ENCODE measurements at regions not wholly inside any gene's neighbourhood (a gene's known extent, or its start where the extent isn't known, plus 50 kb on each side); places are given as distances from the start of the nearest gene placed in this dataset.

DNA sequence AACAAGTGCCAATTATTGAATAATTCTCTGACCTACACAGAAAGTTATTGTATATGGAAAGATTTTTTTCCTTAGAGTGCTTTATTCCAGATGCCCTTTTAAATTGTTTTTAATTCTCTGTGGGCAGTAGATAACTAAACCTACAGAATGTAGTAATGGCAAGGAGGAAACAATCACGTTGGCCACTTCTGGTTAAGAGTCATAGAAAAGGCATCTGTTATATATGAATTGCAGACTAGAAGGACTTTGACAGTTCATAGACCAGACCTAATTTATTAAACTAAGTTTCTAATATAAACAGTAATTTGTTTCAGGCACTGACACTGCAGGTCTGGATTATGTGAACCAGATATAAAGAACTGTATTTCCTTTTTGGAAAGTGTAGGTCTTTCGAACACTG is 607.5 kb downstream of the PLCL1 start:
- no peaks in the 10 kb centered on the region for H3K79me2 ChIP-seq
- TF ChIP-seq, protein P1, sequence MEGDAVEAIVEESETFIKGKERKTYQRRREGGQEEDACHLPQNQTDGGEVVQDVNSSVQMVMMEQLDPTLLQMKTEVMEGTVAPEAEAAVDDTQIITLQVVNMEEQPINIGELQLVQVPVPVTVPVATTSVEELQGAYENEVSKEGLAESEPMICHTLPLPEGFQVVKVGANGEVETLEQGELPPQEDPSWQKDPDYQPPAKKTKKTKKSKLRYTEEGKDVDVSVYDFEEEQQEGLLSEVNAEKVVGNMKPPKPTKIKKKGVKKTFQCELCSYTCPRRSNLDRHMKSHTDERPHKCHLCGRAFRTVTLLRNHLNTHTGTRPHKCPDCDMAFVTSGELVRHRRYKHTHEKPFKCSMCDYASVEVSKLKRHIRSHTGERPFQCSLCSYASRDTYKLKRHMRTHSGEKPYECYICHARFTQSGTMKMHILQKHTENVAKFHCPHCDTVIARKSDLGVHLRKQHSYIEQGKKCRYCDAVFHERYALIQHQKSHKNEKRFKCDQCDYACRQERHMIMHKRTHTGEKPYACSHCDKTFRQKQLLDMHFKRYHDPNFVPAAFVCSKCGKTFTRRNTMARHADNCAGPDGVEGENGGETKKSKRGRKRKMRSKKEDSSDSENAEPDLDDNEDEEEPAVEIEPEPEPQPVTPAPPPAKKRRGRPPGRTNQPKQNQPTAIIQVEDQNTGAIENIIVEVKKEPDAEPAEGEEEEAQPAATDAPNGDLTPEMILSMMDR (IDR thresholded peaks at IDR 0.05; ENCODE audit: poor library complexity), result no peak
- TF ChIP-seq EZH2 (IDR thresholded peaks at IDR 0.05; ENCODE audit: borderline replicate concordance) (no peak), EZH2phosphoT487 (IDR thresholded peaks at IDR 0.05; ENCODE audit: low read depth, severe bottlenecking, unreplicated experiment) (no peak)
- DNase-seq (ENCODE audit: low spot score), result no peak
- H3K4me2 ChIP-seq, result no peak overlapping the region
- WGBS (ENCODE audit: low lambda C conversion rate, missing lambda C conversion rate), result 75% methylated on average over 2 of the region's 2 CpGs
- no peaks in the 10 kb centered on the region for H3K27me3 ChIP-seq
- no peak overlapping the region for H3K4me3 ChIP-seq
- no peaks in the 10 kb centered on the region for H4K20me1 ChIP-seq (ENCODE audit: insufficient read depth, poor library complexity, severe bottlenecking)
- no peaks in the 10 kb centered on the region for H3K36me3 ChIP-seq (replicated peaks; ENCODE audit: insufficient read depth, low read depth)
- no peak overlapping the region for H3K27ac ChIP-seq
- no peaks in the 10 kb centered on the region for H3K9me2 ChIP-seq (replicated peaks; ENCODE audit: insufficient read depth)
- H2AFZ ChIP-seq, result no peak overlapping the region
- H3K9me3 ChIP-seq (ENCODE audit: low read depth), result no peaks in the 10 kb centered on the region
- no peaks in the 10 kb centered on the region for H3K4me1 ChIP-seq (ENCODE audit: insufficient read depth)

DNA sequence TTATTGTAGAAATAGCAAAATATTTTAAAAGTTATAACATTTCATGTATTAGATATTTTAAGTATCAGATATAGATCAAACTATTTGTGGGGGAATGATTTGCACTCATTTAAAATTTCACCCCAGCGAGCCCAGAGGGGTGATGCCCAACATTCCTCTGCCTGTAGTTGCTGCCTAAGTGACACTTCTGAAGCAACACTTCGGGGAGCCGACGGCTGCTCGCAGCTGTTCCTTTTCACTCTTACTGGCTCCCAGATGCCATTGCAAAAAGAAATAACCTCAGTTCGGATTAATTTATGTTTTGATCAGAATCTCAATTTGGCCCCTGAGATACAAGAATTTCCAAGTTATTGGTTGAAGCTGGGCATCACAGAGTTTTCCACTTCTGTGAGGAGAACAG is 603.8 kb downstream of the PLCL1 start:
- no peaks in the 10 kb centered on the region for H4K20me1 ChIP-seq (ENCODE audit: insufficient read depth, poor library complexity, severe bottlenecking)
- no peaks in the 10 kb centered on the region for H3K9me2 ChIP-seq (replicated peaks; ENCODE audit: insufficient read depth)
- 73% methylated on average over 6 of the region's 6 CpGs for WGBS (ENCODE audit: low lambda C conversion rate, missing lambda C conversion rate)
- H3K27ac ChIP-seq, result no peak overlapping the region
- H3K9me3 ChIP-seq (ENCODE audit: low read depth), result no peaks in the 10 kb centered on the region
- no peak overlapping the region for H3K4me2 ChIP-seq
- H3K36me3 ChIP-seq (replicated peaks; ENCODE audit: insufficient read depth, low read depth), result no peaks in the 10 kb centered on the region
- H2AFZ ChIP-seq, result no peak overlapping the region
- no peaks in the 10 kb centered on the region for H3K4me1 ChIP-seq (ENCODE audit: insufficient read depth)
- H3K27me3 ChIP-seq, result peaks cover 1% of the 10 kb centered on the region
- TF ChIP-seq, protein P1 (IDR thresholded peaks at IDR 0.05; ENCODE audit: poor library complexity), result no peak
- H3K79me2 ChIP-seq, result no peaks in the 10 kb centered on the region
- no peak for DNase-seq (ENCODE audit: low spot score)
- H3K4me3 ChIP-seq, result no peak overlapping the region

DNA sequence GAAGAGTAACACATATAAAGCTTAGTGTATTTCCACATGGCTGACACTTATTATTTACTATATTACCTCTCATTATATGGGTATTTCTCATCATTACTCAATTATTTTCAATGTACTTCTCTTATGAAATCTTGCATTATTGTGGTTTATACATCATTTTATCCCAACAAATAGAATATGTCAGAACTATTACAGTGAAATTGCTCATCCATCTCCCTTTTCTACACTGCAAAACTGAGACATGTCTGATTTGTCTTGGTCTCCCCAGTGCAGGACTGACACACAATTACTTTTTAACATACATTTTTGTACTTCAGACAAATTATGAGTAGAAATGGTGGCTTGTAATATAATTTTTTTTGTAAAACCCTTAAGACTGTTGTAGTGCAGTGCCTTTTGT is 600.9 kb downstream of the PLCL1 start:
- Histone ChIP-seq H3K36me3 (replicated peaks; ENCODE audit: insufficient read depth, low read depth) (no peaks in the 10 kb centered on the region), H3K27me3 (peaks cover 5% of the 10 kb centered on the region), H3K9me2 (replicated peaks; ENCODE audit: insufficient read depth) (no peaks in the 10 kb centered on the region), H3K4me3 (no peak overlapping the region), H2AFZ (no peak overlapping the region), H3K79me2 (no peaks in the 10 kb centered on the region), H3K4me2 (no peak overlapping the region), H4K20me1 (ENCODE audit: insufficient read depth, poor library complexity, severe bottlenecking) (no peaks in the 10 kb centered on the region), H3K9me3 (ENCODE audit: low read depth) (no peaks in the 10 kb centered on the region), H3K27ac (no peak overlapping the region), H3K4me1 (ENCODE audit: insufficient read depth) (no peaks in the 10 kb centered on the region)
- no peak for DNase-seq (ENCODE audit: low spot score)
- TF ChIP-seq, protein P1 (IDR thresholded peaks at IDR 0.05; ENCODE audit: poor library complexity), result no peak
- no peak for TF ChIP-seq EZH2 (IDR thresholded peaks at IDR 0.05; ENCODE audit: borderline replicate concordance)
- no peak for TF ChIP-seq EZH2phosphoT487 (IDR thresholded peaks at IDR 0.05; ENCODE audit: low read depth, severe bottlenecking, unreplicated experiment)

DNA sequence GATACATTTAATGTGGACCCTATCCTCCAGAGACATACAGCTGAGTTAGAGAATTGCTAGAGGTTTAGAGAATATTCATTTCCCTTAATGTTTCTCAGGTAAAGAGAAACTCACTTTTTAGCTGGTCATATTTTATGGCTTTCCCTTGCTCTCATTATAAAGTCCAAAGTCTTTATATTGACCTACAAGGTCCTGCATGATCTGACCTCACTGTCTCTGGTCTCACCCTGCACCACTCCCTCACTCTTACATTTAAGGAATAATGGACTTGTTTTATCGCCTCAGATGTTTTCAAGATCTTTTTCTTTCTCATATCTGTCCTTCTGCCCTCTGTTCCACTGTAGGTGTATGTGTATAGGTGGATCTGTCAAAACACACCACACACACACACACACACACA is 597.3 kb downstream of the PLCL1 start:
- WGBS (ENCODE audit: low lambda C conversion rate, missing lambda C conversion rate), result 92% methylated on average over 1 of the region's 1 CpG
- no peak overlapping the region for H3K27ac ChIP-seq

More for the DNA sequence above, 597.3 kb downstream of the PLCL1 start:
- H3K79me2 ChIP-seq, result no peaks in the 10 kb centered on the region
- peaks cover 5% of the 10 kb centered on the region for H3K27me3 ChIP-seq
- H3K36me3 ChIP-seq (replicated peaks; ENCODE audit: insufficient read depth, low read depth), result no peaks in the 10 kb centered on the region
- H3K9me3 ChIP-seq (ENCODE audit: low read depth), result no peaks in the 10 kb centered on the region
- DNase-seq (ENCODE audit: low spot score), result no peak
- H3K4me1 ChIP-seq (ENCODE audit: insufficient read depth), result no peaks in the 10 kb centered on the region
- H2AFZ ChIP-seq, result no peak overlapping the region
- TF ChIP-seq, protein P1 (IDR thresholded peaks at IDR 0.05; ENCODE audit: poor library complexity), result no peak
- TF ChIP-seq EZH2 (IDR thresholded peaks at IDR 0.05; ENCODE audit: borderline replicate concordance) (no peak), EZH2phosphoT487 (IDR thresholded peaks at IDR 0.05; ENCODE audit: low read depth, severe bottlenecking, unreplicated experiment) (no peak)
- H3K9me2 ChIP-seq (replicated peaks; ENCODE audit: insufficient read depth), result no peaks in the 10 kb centered on the region
- no peak overlapping the region for H3K4me3 ChIP-seq
- no peaks in the 10 kb centered on the region for H4K20me1 ChIP-seq (ENCODE audit: insufficient read depth, poor library complexity, severe bottlenecking)
- H3K4me2 ChIP-seq, result no peak overlapping the region

Data from hepatocyte (in vitro differentiated cells).